ENCODE measurements at regions not wholly inside any gene's neighbourhood (a gene's known extent, or its start where the extent isn't known, plus 50 kb on each side); places are given as distances from the start of the nearest gene placed in this dataset.

GRCh38 chr4:136751556-136751955 is 780.7 kb downstream of the PCDH18 start:
- no peak for DNase-seq (ENCODE audit: low spot score)
- intact Hi-C loops (cut with DNase I), result no loop called here

DNA sequence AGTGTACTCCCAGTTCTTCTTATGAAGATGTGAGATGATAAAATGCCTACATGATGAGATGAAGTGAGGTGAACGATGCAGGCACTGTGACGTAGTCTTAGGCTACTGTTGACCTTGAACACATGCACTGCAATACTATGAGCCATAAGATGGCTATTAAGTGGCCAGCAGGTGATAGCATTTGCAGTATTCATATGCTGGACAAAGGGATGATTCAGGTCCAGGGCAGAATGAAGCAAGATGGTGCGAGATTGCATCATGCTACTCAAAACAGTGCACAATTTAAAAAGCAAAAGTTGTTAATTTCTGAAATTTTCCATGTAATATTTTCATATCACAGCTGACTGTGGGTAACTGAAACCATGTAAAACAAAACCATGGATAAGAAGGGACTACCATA is 781.4 kb downstream of the PCDH18 start:
- no peak for DNase-seq (ENCODE audit: low spot score)
- intact Hi-C loops (cut with DNase I), result no loop called here

DNA sequence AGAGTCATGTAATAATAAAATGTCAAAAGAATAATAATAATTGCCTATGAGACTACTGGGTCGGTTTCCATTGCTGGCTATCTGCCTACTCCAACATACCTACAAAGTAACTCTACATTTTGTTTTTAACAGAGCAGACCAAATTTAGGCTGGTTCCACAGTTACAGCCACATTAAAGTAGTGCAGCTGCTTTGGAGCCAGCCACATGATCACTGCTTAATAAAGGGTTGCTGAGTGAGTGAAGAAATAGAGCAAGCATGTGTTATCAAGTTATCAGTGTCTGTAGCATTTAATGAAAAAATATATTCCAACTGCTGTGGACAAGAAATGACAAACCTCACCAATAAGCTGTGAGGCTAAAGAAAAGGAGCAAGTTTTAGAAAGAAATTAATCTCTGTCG is 782.3 kb downstream of the PCDH18 start:
- DNase-seq (ENCODE audit: low spot score), result no peak
- intact Hi-C loops (cut with DNase I), result no loop called here

DNA sequence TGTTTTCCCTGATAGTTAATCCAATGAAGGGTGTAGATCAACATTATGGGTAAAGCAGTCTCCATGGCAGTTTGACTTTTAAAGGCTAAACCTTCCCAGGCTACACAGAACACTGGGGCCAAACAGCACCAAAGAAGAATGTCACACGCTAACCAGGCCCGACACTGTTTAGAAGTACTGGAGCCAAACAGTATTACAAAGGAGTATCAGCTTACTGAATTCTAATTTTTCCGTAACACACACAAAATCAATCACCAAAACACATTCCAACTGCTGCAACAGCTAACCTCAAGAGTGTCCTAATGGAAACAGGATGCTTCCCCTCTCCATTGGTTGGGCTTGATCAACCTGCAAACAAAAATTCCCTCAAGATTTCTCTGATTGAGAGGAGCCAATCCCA is 783.5 kb downstream of the PCDH18 start:
- DNase-seq (ENCODE audit: low spot score), result no peak
- intact Hi-C loops (cut with DNase I), result no loop called here

DNA sequence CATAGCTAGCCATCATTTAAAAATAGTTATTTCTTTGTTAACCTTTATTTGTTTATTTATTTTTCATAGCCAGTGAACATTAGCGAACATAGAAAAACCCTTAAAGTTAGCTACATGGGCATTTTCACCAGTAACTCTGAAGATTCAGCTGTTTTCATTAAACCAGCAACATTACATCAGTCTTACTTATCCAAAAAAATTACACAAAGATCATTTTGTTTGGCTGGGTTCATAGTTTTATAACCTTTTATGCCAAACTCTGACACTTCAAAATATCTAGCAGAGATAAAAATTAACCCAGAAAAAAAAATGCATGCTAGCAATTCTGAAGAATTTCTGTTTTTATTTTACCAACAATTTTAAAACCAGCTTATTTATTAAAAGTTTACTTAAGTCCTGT is 784.1 kb downstream of the PCDH18 start:
- DNase-seq (ENCODE audit: low spot score), result no peak
- intact Hi-C loops (cut with DNase I), result no loop called here

DNA sequence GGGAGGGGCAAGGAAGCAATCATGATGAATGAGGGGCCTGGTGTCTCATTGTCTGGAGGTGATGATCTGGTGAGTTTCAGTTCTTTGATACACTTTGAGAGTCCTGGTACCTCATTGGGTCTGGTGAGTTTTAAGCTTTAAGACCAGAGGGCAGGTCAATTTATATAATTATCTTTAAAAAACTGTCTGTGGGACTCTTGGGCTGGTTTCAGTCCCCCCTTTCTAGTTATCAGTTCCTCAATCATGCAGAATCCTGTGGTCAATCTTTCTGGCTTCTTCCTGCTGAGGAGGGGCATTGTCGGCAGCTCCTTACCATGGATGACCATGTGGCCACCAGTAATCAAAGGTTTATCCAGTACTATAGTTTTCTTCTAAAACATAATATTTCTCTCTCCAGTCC is 789.1 kb downstream of the PCDH18 start:
- intact Hi-C loops (cut with DNase I), result no loop called here
- no peak for DNase-seq (ENCODE audit: low spot score)

- DNase-seq (ENCODE audit: low spot score), result no peak
- intact Hi-C loops (cut with DNase I), result no loop called here
These were observed 790.0 kb downstream of the PCDH18 start for GRCh38 chr4:136742333-136742732.

- DNase-seq (ENCODE audit: low spot score), result no peak
- intact Hi-C loops (cut with DNase I), result no loop called here
These were observed 790.8 kb downstream of the PCDH18 start for GRCh38 chr4:136741468-136741867.

GRCh38 chr4:136740326-136740725 is 792.0 kb downstream of the PCDH18 start:
- DNase-seq (ENCODE audit: low spot score), result no peak
- intact Hi-C loops (cut with DNase I), result no loop called here

- intact Hi-C loops (cut with DNase I), result no loop called here
- DNase-seq (ENCODE audit: low spot score), result no peak
These were observed 795.2 kb downstream of the PCDH18 start for GRCh38 chr4:136737066-136737465.

DNA sequence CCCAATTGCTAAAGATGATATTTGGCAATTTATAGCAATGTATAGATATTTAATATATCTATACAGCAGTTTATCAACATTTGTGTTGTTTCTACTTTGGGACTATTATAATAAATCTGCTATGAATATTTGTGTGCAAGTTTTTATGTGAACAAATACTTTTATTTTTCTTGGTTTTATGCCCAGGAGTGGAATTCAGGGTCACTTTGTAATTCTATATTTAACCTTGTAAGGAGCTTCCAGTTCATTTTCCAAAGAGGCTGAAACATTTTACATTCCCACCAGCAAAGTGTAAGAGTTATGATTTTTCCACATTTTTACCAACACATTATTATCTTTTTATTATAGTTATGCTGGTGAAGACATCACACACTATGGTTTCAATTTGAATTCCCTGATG is 801.3 kb downstream of the PCDH18 start:
- intact Hi-C loops (cut with DNase I), result no loop called here
- no peak for DNase-seq (ENCODE audit: low spot score)

DNA sequence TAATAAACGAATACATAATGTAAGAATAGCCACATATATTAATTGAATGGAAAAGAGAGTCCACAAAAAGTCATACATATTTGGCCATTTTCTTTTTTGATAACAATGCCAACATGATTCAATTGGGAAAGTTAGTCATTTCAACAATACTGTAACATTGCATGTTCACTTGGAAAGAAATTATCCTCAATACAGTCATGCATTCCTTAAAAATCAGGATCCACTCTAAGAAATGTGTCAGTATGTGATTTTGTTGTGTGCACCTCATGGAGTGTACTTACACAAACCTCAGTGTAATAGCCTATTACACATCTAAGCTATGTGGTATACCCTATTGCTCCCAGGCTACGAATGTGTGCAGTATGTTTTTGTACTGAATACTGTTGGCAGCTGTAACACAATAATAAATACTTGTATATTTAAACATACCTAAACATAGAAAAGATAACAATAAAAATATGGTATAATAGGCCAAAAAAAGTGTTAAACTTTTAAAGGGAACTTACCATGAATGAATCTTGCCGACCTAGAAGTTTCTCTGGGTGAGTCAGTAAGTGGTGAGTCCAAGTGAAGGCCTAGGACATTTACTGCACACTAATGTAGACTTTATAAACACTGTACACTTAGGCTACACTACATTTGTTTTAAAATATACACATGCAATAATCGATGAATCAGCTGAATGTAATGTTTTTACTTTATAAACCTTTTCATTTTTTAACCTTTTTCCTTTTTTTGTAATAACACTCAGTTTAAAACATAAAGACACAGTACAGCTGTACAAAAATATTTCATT is 806.8 kb downstream of the PCDH18 start:
- intact Hi-C loops (cut with DNase I), result no loop called here
- DNase-seq (ENCODE audit: low spot score), result no peak

DNA sequence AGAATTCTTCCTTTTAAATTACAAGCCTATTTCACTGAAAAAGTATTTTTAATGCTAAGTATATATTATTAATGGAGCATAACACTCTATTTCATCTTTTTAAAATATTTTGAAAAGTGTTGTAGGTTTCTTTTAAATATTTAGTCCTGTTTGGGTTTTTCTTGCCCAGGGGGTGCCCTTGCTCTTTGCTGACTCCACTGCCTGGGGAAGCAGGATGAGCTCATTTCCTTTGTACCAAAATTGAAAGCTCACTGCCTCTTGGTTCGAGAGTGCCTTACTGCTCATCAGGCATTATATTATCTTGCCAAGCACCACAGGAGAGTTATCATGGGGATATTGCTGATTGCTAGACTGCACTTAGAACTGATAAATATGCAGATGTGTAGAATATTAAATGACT is 819.2 kb downstream of the PCDH18 start:
- intact Hi-C loops (cut with DNase I), result no loop called here
- no peak for DNase-seq (ENCODE audit: low spot score)

GRCh38 chr4:136709897-136710296 is 822.4 kb downstream of the PCDH18 start:
- intact Hi-C loops (cut with DNase I), result no loop called here
- no peak for DNase-seq (ENCODE audit: low spot score)

DNA sequence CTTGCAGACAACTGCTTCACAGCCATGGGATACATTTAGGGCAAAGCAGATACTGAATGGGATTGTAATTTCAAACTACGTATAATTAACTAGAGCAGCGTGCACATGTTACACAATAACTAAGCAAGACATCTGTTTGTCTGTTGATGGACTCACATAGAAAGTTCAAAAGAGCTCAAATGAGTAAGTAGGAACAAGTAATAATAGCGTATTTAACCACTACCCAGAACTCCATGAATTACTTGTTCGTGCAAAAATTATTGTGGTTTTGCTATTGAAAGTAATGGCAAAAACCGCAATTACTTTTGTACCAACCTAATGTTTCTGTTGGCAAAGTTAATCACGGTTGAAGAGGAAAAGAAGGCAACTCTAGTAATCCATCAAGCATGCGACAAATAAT is 825.4 kb downstream of the PCDH18 start:
- DNase-seq (ENCODE audit: low spot score), result no peak
- intact Hi-C loops (cut with DNase I), result no loop called here

GRCh38 chr4:136699905-136700304 is 832.4 kb downstream of the PCDH18 start:
- intact Hi-C loops (cut with DNase I), result no loop called here
- no peak for DNase-seq (ENCODE audit: low spot score)

DNA sequence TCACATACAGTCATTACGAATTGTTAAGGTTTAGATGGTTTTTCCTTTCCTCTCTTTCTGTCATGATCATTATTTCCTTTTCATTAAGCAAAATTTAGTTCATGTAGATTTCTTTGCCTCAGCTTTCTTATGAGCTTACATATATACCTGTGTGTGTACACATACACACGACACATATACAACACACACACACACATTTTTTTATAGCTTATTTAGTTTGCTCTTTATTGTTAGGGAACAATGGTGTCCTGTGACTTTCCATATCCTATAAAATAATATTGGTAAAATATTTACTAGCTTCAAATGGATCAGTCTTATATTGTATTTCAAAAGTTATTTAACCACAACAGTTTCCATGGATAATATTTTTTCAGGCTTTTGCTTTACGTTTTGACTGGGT is 840.7 kb downstream of the PCDH18 start:
- intact Hi-C loops (cut with DNase I), result no loop called here
- DNase-seq (ENCODE audit: low spot score), result no peak

GRCh38 chr4:136690360-136690759 is 841.9 kb downstream of the PCDH18 start:
- intact Hi-C loops (cut with DNase I), result no loop called here
- no peak for DNase-seq (ENCODE audit: low spot score)

- peak; percentile 54 for DNase-seq (ENCODE audit: low spot score)
- intact Hi-C loops (cut with DNase I), result no loop called here
These were observed 844.7 kb downstream of the PCDH18 start for GRCh38 chr4:136687596-136687995.

DNA sequence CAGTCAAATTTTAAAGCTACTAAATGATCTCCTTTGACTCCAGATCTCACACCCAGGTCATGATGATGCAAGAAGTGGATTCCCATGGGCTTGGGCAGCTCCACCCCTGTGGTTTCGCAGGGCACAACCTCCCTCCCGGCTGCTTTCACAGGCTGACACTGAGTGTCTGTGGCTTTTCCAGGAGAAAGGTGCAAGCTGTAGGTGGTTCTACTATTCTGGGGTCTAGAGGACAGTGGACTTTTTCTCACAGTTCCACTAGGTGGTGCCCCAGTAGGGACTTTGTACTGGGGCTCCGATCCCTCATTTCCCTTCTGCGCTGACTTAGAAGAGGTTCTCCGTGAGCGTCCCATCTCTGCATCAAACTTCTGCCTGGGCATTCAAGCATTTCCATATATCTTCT is 845.2 kb downstream of the PCDH18 start:
- intact Hi-C loops (cut with DNase I), result no loop called here
- no peak for DNase-seq (ENCODE audit: low spot score)

GRCh38 chr4:136680761-136681160 is 851.5 kb downstream of the PCDH18 start:
- intact Hi-C loops (cut with DNase I), result no loop called here
- DNase-seq (ENCODE audit: low spot score), result no peak

DNA sequence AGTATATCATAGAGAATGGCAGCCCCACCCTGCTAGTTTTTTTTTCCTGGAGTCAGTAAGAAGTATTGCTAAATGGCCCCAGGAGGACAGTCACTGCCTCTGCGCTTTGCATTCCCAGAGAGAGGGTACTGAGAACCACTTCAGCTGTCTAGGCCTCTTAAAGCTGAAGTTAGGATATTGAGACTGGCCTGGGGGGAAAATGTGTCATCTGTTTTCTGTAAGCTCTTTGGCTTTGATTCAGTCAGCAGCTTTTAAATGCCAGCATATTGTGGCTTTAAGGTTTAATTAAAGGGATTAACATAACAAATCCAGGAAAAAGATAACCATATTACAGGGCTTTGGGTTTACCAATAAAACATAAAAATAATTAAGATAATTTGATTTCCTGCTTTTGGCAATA is 852.0 kb downstream of the PCDH18 start:
- no peak for DNase-seq (ENCODE audit: low spot score)
- intact Hi-C loops (cut with DNase I), result no loop called here
